ENCODE measurements at regions not wholly inside any gene's neighbourhood (a gene's known extent, or its start where the extent isn't known, plus 50 kb on each side); places are given as distances from the start of the nearest gene placed in this dataset.
A peak's percentile ranks its signal among the peaks of the same experiment; 100 is the strongest.

DNA sequence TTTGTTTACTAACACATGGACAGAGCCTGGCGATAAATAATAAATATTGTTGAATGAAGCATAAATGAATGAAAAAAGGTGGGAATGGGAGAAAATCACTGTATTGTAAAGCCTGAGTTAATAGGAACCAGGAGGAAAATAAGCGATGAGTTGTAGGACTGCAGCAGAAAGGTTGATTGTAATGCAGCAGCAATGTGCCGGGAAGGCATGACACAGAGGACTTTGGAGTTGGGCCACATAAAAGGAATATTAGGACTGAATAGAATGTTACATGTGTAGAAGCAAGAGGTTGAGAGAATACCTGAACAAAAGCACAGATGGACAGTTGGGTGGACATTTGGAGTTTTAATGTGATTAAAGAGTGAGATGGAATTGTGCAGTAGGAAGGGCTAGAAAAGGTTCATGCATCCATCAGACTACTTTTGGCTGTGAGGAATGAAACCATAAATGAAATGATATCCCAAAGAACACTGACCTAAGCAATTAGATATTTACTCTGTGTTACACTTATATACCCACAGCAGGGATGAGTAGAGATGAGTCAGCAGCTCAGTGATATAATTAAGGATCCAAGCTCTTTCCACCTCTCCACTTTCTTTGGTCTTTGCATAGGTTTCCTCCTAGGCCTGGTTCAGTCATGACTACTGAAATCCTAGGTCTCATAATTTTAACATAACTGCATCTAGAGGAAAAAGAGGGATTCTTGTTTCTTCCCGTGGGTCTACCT lies 55.4 kb downstream of the CCER1 start:
- no peak for TF ChIP-seq GATA2 (IDR thresholded peaks at IDR 0.05; ENCODE audit: low read depth, low read length)
- no peak for TF ChIP-seq GATA3 (IDR thresholded peaks at IDR 0.05; ENCODE audit: low read depth, low read length)

DNA sequence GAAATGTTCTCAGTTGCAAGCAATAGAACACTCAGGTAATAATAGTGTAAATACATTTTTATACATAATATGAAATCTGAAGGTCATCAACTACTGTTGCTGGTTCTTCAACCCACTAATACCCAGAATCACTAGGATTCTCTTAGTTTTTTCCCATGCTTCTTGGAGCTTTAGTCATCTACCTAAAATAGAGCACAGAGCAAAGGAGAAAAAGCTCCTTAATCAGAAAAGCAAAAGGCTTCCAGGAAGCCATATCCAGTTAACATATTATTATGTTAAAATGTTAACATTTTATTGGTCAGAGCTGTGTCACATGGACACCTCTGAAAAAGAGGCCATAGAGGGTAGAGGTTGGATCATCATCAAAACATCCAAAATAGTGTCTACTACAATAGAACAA lies 57.0 kb downstream of the CCER1 start:
- TF ChIP-seq GATA2 (IDR thresholded peaks at IDR 0.05; ENCODE audit: low read depth, low read length), result no peak
- no peak for TF ChIP-seq GATA3 (IDR thresholded peaks at IDR 0.05; ENCODE audit: low read depth, low read length)

DNA sequence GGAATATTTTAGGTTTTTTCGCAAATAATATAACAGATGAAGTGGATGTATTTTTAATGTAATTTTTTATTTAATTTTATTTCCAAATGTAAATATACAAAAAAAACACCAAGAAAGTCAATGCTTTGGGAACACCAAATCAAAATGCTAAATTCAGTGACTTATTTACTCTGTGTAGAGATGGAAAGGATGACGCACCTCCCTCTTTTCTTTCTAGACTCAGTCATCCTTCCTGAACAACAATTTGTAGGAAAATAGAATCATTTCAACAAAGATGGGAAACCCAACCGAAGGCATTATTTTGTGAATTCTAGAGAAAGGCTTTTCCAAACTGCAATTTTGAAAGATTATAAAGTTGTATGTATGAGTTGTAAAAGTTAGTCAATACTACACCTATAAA lies 57.7 kb downstream of the CCER1 start:
- TF ChIP-seq GATA2 (IDR thresholded peaks at IDR 0.05; ENCODE audit: low read depth, low read length), result no peak
- TF ChIP-seq GATA3 (IDR thresholded peaks at IDR 0.05; ENCODE audit: low read depth, low read length), result no peak

DNA sequence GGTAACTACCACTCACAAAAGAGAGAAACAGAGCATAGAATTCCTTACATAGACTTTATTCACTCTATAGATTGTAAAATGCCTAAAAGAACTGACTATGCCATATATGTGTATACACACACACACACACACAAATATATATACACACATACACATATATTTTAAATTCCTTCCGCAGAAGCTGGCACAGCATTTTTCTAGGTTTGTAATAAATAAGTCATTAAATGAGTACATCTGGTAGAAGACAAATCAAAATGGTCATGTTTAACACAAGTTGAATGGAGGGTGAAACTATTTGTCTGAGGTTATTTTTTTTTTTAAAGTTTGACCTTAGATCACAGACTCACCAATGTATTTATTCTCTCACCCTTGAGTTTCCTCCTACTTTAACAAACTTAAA lies 58.2 kb downstream of the CCER1 start:
- TF ChIP-seq GATA2 (IDR thresholded peaks at IDR 0.05; ENCODE audit: low read depth, low read length), result no peak
- TF ChIP-seq GATA3 (IDR thresholded peaks at IDR 0.05; ENCODE audit: low read depth, low read length), result no peak

DNA sequence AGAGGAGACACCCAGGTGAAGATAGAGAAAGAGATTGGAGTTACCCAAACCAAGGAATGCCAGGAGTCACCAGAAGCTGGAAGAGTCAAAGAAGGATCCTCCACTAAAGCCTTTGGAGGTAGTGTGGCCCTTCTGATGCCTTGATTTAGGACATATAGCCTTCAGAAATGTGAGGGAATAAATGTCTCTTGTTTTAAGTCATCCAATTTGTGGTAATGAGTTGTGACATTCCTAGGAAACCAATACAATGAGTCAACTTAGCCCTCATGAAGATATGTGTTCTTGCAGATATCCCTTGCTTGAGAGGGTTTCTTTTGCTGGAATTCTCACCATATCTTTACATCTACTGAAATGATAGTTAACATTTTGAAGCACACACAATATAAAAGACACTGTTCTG lies 58.8 kb downstream of the CCER1 start:
- TF ChIP-seq GATA3 (IDR thresholded peaks at IDR 0.05; ENCODE audit: low read depth, low read length), result no peak
- no peak for TF ChIP-seq GATA2 (IDR thresholded peaks at IDR 0.05; ENCODE audit: low read depth, low read length)

DNA sequence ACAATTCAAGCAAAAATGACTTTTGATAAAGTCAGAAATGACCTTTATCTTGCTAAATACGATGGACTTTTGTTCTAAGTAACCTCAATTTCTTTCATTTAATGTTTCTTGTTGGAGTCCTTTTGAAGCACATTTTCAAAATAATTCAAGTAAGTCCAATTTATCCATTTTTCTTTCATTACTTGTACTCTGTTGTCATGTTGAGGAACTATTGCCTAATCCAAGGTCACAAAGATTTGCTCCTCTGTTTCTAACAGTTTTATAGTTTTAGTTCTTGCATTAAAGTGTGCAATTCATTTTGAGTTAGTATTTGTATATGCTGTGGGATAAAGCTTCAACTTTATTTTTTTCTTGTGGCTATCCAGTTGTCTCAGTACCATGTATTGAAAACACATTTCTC lies 66.7 kb downstream of the CCER1 start:
- TF ChIP-seq GATA2 (IDR thresholded peaks at IDR 0.05; ENCODE audit: low read depth, low read length) (no peak), GATA3 (IDR thresholded peaks at IDR 0.05; ENCODE audit: low read depth, low read length) (no peak)

DNA sequence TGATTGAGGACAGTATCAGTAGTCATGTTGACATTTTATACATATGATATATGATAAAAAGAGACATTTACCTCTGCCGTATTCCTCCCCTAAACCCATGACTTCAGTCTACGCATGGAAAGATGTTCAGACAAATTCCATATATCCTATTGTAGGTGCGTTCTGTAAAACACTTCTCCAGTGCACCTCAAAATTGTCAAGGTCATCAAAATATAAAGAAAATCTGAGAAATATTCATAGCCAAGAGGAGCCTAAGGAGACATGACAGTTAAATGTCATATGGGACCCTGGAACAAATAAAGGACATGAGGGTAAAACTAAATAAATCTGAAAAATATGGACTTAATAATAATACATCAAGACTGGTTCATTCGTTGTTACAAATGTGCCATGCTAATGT lies 71.5 kb downstream of the CCER1 start:
- TF ChIP-seq GATA2 (IDR thresholded peaks at IDR 0.05; ENCODE audit: low read depth, low read length), result no peak
- no peak for TF ChIP-seq GATA3 (IDR thresholded peaks at IDR 0.05; ENCODE audit: low read depth, low read length)

DNA sequence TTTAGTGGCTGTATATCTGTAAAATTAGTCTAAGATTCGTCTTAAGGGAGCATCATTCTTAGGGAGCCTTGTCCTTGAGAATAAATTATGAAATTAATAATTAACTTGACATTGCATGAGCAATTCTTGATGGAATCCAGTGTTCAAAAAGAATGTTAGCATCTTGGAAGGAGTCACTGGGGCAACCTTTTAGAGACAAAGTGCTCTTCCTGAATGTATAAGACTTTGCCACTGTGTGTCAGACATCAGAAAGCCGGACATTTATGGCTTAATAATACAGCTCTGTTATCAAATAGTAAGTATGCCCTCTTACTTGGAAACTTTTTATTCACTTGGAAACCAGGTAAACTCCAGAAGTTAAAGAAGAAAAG lies 83.3 kb downstream of the CCER1 start:
- TF ChIP-seq GATA3 (IDR thresholded peaks at IDR 0.05; ENCODE audit: low read depth, low read length) (no peak), GATA2 (IDR thresholded peaks at IDR 0.05; ENCODE audit: low read depth, low read length) (no peak)

DNA sequence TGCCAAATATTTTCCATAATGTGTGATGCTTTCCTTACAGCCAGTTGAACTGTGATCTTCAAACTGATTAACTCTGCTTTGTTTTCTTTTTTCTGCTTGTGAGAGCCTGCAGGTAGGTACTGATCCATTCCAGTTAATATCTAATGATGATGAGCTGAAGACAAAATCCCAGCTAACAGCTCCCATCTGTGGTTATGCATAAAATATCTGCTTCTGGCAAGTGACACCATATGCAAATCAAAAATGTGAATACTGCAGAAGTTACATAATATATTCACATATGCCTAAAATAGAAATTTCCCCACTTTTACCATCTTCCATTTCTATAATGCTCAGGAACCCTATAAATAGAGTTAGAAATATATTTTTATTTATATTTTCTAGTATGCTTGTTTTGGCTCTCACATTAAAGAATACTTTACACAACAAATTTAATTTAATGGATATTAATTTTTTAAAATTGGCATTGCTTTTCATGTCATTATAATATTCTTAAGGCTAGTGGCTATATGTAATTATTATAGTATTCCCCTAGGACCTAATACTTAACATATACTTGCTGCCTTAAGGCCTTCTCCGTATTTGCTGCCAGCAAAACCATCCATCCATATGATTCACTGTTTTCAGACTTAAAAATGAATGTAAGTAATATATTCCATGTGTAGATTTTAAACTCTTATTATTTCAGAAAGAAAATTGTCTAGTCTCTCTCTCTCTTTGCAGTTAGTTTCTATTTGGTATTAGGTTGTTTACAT lies 83.8 kb downstream of the CCER1 start:
- TF ChIP-seq GATA2 (IDR thresholded peaks at IDR 0.05; ENCODE audit: low read depth, low read length), result no peak
- no peak for TF ChIP-seq GATA3 (IDR thresholded peaks at IDR 0.05; ENCODE audit: low read depth, low read length)

DNA sequence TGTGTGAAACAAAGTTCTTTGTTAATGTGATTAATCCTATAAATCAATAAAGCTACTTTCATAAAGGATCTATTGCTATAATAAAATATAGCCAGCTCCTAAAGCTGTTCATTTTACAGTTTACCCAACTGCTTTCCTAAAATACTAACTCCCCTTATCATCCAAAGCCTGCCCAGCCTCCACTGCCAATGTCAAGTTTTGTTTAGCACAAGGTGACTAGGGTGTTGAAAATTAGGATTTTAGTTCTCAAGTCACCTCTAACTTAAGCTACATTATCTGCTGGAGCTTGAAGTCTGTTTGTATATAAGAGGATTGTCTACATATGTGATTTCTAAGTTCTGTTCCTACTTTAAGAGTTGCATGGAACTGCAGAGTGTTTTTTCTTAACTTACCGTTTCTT lies 86.3 kb downstream of the CCER1 start:
- TF ChIP-seq GATA3 (IDR thresholded peaks at IDR 0.05; ENCODE audit: low read depth, low read length) (no peak), GATA2 (IDR thresholded peaks at IDR 0.05; ENCODE audit: low read depth, low read length) (no peak)

DNA sequence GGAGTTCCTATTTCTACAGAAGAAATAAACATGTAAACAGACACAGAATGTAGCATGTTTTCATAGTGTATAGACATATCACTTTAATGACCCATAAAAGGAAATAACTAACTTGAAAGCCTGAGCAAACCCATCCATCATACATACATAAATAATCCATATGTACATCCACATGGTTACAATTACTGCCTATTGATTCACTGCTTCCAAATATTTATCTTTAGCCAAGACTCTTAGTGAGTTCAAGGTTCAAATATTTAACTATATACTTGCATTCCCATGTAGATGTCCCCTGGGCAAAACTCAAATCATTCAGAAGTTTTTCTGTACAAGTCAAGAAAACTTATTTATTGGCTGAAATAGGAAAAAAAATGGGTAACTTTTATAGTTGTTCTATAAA lies 95.4 kb downstream of the CCER1 start:
- no peak for TF ChIP-seq GATA2 (IDR thresholded peaks at IDR 0.05; ENCODE audit: low read depth, low read length)
- no peak for TF ChIP-seq GATA3 (IDR thresholded peaks at IDR 0.05; ENCODE audit: low read depth, low read length)

DNA sequence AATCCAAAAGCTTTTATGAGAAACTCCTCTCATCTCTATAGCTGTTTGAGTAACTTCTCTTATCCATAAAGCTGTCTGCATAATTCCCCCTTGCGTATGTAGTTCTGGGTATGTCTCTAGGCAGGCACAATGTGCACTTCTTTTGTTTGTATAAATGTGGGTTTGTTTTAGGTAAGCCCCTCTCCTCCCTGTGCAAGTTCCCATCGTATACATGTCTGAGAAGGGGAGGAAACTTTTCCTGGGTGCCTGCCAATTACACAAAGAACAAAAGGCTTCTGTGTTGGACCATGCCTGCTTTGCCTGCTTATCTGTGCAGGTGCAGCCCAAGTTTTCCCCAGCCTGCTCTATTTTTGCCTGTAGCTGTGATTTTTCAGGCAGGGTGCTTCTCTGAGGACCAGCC lies 96.7 kb downstream of the CCER1 start:
- TF ChIP-seq GATA3 (IDR thresholded peaks at IDR 0.05; ENCODE audit: low read depth, low read length) (no peak), GATA2 (IDR thresholded peaks at IDR 0.05; ENCODE audit: low read depth, low read length) (0 out of 2 replicates have a peak, but pooled peaks have one; percentile 23)

DNA sequence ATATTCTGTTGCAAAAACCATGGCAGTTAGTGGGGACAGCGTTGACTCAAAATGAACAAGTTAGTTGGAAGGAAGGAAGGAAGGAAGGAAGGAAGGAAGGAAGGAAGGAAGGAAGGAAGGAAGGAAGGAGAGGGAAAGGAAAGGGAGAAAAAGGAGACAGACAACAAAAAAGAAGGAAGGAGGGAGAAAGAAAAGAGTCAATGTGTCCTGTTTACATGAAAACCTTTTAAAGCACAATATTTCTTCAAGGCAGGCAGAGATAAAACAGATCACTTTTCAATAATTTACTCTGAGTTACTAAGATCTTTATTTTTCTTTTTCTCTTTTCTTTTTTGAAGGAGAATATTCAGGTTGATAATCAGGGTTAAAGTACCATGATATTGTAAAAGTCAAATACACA lies 99.4 kb downstream of the CCER1 start:
- TF ChIP-seq GATA3 (IDR thresholded peaks at IDR 0.05; ENCODE audit: low read depth, low read length) (no peak), GATA2 (IDR thresholded peaks at IDR 0.05; ENCODE audit: low read depth, low read length) (no peak)

DNA sequence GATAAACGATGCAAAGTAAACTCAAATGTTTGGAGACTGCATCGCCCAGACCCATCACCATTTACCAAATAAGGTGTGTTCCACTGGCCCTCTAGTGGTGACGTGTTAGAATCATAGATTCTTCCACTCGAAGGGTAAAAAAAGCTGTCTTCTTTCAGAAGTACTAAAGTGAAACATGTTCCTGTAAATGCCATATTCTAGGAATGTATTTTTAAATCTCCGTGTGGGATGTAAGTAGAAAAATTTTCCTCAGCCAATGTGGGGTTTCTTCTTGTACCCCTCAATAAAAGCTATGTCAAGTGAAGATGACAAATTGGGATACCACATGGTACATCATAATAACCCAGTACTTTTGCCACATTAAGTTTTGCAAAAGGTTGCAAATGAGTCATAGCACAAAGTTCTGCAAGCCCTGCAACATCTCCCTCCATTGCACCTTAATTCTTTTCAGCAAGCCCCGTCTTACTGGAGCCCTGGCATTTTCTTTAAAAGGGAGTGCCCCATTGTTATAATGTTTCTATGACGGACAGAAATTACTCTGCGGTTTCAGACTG lies 100.8 kb downstream of the CCER1 start:
- TF ChIP-seq GATA3 (IDR thresholded peaks at IDR 0.05; ENCODE audit: low read depth, low read length), result no peak
- no peak for TF ChIP-seq GATA2 (IDR thresholded peaks at IDR 0.05; ENCODE audit: low read depth, low read length)

Measured in SH-SY5Y (cell line).